T-helper 1 cell treated with Interleukin-12 subunit alpha and Interleukin-12 subunit beta and Interleukin-4 antibody, amounts not matched to agents 30 ng/mL and 1 ng/mL, for 36 hours (primary cell): ENCODE measurements at regions not wholly inside any gene's neighbourhood (a gene's known extent, or its start where the extent isn't known, plus 50 kb on each side); places are given as distances from the start of the nearest gene placed in this dataset.

Source experiments
- intact Hi-C: fragments of 100-400 bp; cut with micrococcal nuclease; formaldehyde crosslinking; loops from one replicate; pipeline ENCODE4 v1.15.1; 2024

- intact Hi-C loops, result no loop called here
Observed at GRCh38 chr20:10861090-10861489, 187.3 kb upstream of the JAG1 start.

- intact Hi-C loops, result no loop called here
Observed at GRCh38 chr20:10861619-10862018, 187.8 kb upstream of the JAG1 start.

- intact Hi-C loops, result no loop called here
Observed at GRCh38 chr20:10863337-10864060, 189.7 kb upstream of the JAG1 start.

GRCh38 chr20:10864076-10864672 is 190.4 kb upstream of the JAG1 start:
- intact Hi-C loops, result no loop called here

- intact Hi-C loops, result no loop called here
Observed at GRCh38 chr20:10868299-10868698, 194.5 kb upstream of the JAG1 start.

- intact Hi-C loops, result no loop called here
Observed at GRCh38 chr20:10873026-10873425, 199.2 kb upstream of the JAG1 start.

GRCh38 chr20:10875653-10876052 is 201.9 kb upstream of the JAG1 start:
- intact Hi-C loops, result no loop called here

GRCh38 chr20:10876558-10876957 is 202.8 kb upstream of the JAG1 start:
- intact Hi-C loops, result no loop called here

GRCh38 chr20:10877342-10877741 is 203.5 kb upstream of the JAG1 start:
- intact Hi-C loops, result no loop called here

- intact Hi-C loops, result no loop called here
Observed at GRCh38 chr20:10883166-10883565, 209.4 kb upstream of the JAG1 start.

GRCh38 chr20:10893321-10893720 is 219.5 kb upstream of the JAG1 start:
- intact Hi-C loops, result no loop called here

GRCh38 chr20:10897336-10897735 is 223.5 kb upstream of the JAG1 start:
- intact Hi-C loops, result no loop called here

- intact Hi-C loops, result no loop called here
Observed at GRCh38 chr20:10898552-10898951, 224.8 kb upstream of the JAG1 start.

GRCh38 chr20:10902174-10902573 is 228.4 kb upstream of the JAG1 start:
- intact Hi-C loops, result no loop called here

GRCh38 chr20:10902576-10903282 is 228.9 kb upstream of the JAG1 start:
- intact Hi-C loops, result no loop called here

GRCh38 chr20:10906834-10907233 is 233.0 kb upstream of the JAG1 start:
- intact Hi-C loops, result no loop called here

- intact Hi-C loops, result no loop called here
Observed at GRCh38 chr20:10909803-10910202, 236.0 kb upstream of the JAG1 start.

GRCh38 chr20:10910535-10911178 is 236.9 kb upstream of the JAG1 start:
- intact Hi-C loops, result no loop called here

GRCh38 chr20:10911298-10911697 is 237.5 kb upstream of the JAG1 start:
- intact Hi-C loops, result no loop called here

GRCh38 chr20:10915815-10916214 is 242.0 kb upstream of the JAG1 start:
- intact Hi-C loops, result no loop called here

GRCh38 chr20:10916312-10916711 is 242.5 kb upstream of the JAG1 start:
- intact Hi-C loops, result no loop called here

- intact Hi-C loops, result no loop called here
Observed at GRCh38 chr20:10917826-10918225, 244.0 kb upstream of the JAG1 start.
